Suprapubic skin (tissue), 3 donors: ENCODE measurements at regions not wholly inside any gene's neighbourhood (a gene's known extent, or its start where the extent isn't known, plus 50 kb on each side); places are given as distances from the start of the nearest gene placed in this dataset.

Experiments
- POLR2A ChIP-seq, 2 donors: fragments of 450-650 bp; IDR thresholded peaks; one replicate each; pipeline ENCODE4 v1.6.1; 2017; ENCODE audit warnings: antibody characterized with exemption in 2 of 2, mild to moderate bottlenecking in 2 of 2, moderate library complexity in 2 of 2
- TF ChIP-seq, protein P1 (sequence below), 2 donors: fragments of 200-600 bp in 1 of 2; fragments of 450-650 bp in 1 of 2; sonication (generic) in 1 of 2; IDR thresholded peaks; one replicate each; pipeline ENCODE4 v1.5.1; 2016 to 2019; ENCODE audit warnings: antibody characterized with exemption in 2 of 2, mild to moderate bottlenecking in 1 of 2, moderate library complexity in 1 of 2

DNA sequence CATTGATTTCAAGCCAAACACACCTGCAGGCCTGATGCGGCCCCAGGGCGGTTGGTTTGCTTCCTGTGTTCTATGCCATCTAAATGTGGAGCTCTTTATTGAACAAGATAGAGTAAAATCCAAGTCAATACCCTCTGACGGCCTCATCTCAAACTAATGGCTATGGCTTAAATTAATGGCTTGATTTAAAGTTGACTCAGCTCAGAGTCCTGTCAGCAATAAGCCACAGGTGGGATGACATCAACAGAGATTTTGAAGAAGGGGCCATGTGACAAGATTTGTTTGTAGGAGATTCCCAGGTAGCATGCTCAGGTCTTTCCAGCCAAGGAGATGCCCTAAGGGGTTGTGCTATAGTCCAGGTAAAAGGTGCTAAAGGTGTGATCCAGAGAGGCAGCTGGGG lies 66.7 kb upstream of the ZNF32 start:
- TF ChIP-seq, protein P1, sequence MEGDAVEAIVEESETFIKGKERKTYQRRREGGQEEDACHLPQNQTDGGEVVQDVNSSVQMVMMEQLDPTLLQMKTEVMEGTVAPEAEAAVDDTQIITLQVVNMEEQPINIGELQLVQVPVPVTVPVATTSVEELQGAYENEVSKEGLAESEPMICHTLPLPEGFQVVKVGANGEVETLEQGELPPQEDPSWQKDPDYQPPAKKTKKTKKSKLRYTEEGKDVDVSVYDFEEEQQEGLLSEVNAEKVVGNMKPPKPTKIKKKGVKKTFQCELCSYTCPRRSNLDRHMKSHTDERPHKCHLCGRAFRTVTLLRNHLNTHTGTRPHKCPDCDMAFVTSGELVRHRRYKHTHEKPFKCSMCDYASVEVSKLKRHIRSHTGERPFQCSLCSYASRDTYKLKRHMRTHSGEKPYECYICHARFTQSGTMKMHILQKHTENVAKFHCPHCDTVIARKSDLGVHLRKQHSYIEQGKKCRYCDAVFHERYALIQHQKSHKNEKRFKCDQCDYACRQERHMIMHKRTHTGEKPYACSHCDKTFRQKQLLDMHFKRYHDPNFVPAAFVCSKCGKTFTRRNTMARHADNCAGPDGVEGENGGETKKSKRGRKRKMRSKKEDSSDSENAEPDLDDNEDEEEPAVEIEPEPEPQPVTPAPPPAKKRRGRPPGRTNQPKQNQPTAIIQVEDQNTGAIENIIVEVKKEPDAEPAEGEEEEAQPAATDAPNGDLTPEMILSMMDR (IDR thresholded peaks at IDR 0.05) = no peak
- TF ChIP-seq POLR2A (IDR thresholded peaks at IDR 0.05) = no peak
